Endothelial cell of umbilical vein (primary cell): ENCODE measurements at regions not wholly inside any gene's neighbourhood (a gene's known extent, or its start where the extent isn't known, plus 50 kb on each side); places are given as distances from the start of the nearest gene placed in this dataset.

ENCODE experiments used
- BruUV-seq: library from RNA; stranded (reverse); fragments of 400-500 nt; replicated peaks from 2 replicates; lab custom pipeline; 2021; lab: Mats Ljungman, UMichigan
- CTCF ChIA-PET: fragments of 300-600, 350-600 bp; sonication (Branson Sonifier 250); formaldehyde crosslinking; loops from one replicate; lab custom pipeline; 2021; ENCODE audit warnings: antibody characterized with exemption, inconsistent platforms; lab: Charles Lee
- POLR2A ChIA-PET: fragments of 300-600, 350-600 bp; sonication (Branson Sonifier 250); formaldehyde crosslinking; loops from one replicate; lab custom pipeline; 2021; ENCODE audit warnings: antibody characterized with exemption, inconsistent platforms; lab: Charles Lee
- DNase-seq: peaks from one replicate; pipeline ENCODE4 v3.0.0-alpha.2; 2011; ENCODE audit warnings: low read depth, low spot score
- FAIRE-seq: peaks from 2 replicates; lab custom pipeline; 2011; peaks lifted over from hg19 to GRCh38; lab: Jason Lieb, UNC
- H2AFZ ChIP-seq: 2 replicates; pipeline ENCODE4 v1.6.0; 2012; ENCODE audit warnings: low read depth, low read length, control low read depth, inconsistent platforms
- H3K27ac ChIP-seq: 2 replicates; pipeline ENCODE4 v1.5.1; 2011; ENCODE audit warnings: low read depth, mild to moderate bottlenecking, control low read depth, low read length, moderate library complexity; ENCODE audit not compliant: insufficient read depth
- H3K27me3 ChIP-seq, 2 experiments: 2 replicates each; pipeline versions ENCODE4 v1.6.0 to v1.6.1; 2011; ENCODE audit warnings: low read length in 2 of 2, mixed read lengths in 1 of 2; ENCODE audit not compliant: control insufficient read depth in 2 of 2, insufficient read depth in 2 of 2
- H3K36me3 ChIP-seq, 2 experiments: 2 replicates in 1 of 2; 3 replicates in 1 of 2; pipeline ENCODE4 v1.5.1; 2011; ENCODE audit warnings: low read length in 2 of 2, mild to moderate bottlenecking in 1 of 2, moderate library complexity in 1 of 2; ENCODE audit not compliant: control insufficient read depth in 2 of 2, insufficient read depth in 2 of 2; ENCODE audit errors: extremely low read depth in 1 of 2
- H3K4me1 ChIP-seq: 3 replicates; pipeline ENCODE4 v1.5.1; 2011; ENCODE audit warnings: mild to moderate bottlenecking, low read length; ENCODE audit not compliant: control insufficient read depth, insufficient read depth; ENCODE audit errors: extremely low read depth
- H3K4me2 ChIP-seq: 2 replicates; pipeline ENCODE4 v1.6.1; 2011; ENCODE audit warnings: low read length, control low read depth, mixed read lengths; ENCODE audit not compliant: insufficient read depth
- H3K4me3 ChIP-seq, 3 experiments: fragments of 200-600 bp in 1 of 3; sonication (generic), shearing (Covaris generic) in 1 of 3; replicated peaks in 1 of 3; 2 replicates each; pipeline ENCODE4 v1.5.1; 2011 to 2016; ENCODE audit warnings: control low read depth in 3 of 3, low read length in 3 of 3, mild to moderate bottlenecking in 2 of 3, inconsistent platforms in 1 of 3, low read depth in 1 of 3, moderate library complexity in 1 of 3; ENCODE audit not compliant: insufficient read depth in 1 of 3
- H3K79me2 ChIP-seq: 2 replicates; pipeline ENCODE4 v1.6.0; 2012; ENCODE audit warnings: low read length, inconsistent platforms; ENCODE audit not compliant: control insufficient read depth, insufficient read depth
- H3K9ac ChIP-seq: replicated peaks from 2 replicates; pipeline ENCODE3; 2011; ENCODE audit warnings: low read length, control low read depth; ENCODE audit not compliant: insufficient read depth; ENCODE audit errors: extremely low read depth
- H3K9me1 ChIP-seq: replicated peaks from 3 replicates; pipeline ENCODE4 v1.6.0; 2011; ENCODE audit warnings: mild to moderate bottlenecking, low read length; ENCODE audit not compliant: control insufficient read depth, insufficient read depth; ENCODE audit errors: extremely low read depth
- H3K9me3 ChIP-seq: replicated peaks from 2 replicates; pipeline ENCODE4 v1.5.1; 2012; ENCODE audit warnings: low read length, inconsistent platforms; ENCODE audit not compliant: control insufficient read depth, insufficient read depth
- H4K20me1 ChIP-seq: replicated peaks from 2 replicates; pipeline ENCODE3; 2011; ENCODE audit warnings: mild to moderate bottlenecking, low read length; ENCODE audit not compliant: control insufficient read depth, insufficient read depth; ENCODE audit errors: extremely low read depth
- FOS ChIP-seq: IDR thresholded peaks from 2 replicates; pipeline ENCODE4 v1.6.1; 2011; ENCODE audit warnings: mild to moderate bottlenecking, low read length, moderate library complexity, borderline replicate concordance; ENCODE audit not compliant: insufficient read depth
- GATA2 ChIP-seq: IDR thresholded peaks from 2 replicates; pipeline ENCODE4 v1.7.0; 2011; ENCODE audit warnings: low read depth, mild to moderate bottlenecking, moderate library complexity, mixed read lengths, low read length; ENCODE audit not compliant: insufficient read length, insufficient read depth
- JUN ChIP-seq: IDR thresholded peaks from 2 replicates; pipeline ENCODE4 v1.6.1; 2011; ENCODE audit warnings: borderline replicate concordance, low read depth; ENCODE audit not compliant: insufficient read length, insufficient read depth
- MYC ChIP-seq: IDR thresholded peaks from one replicate; pipeline ENCODE4 v1.6.1; 2011; ENCODE audit warnings: mild to moderate bottlenecking, low read depth, low read length
- POLR2AphosphoS5 ChIP-seq: IDR thresholded peaks from 2 replicates; pipeline ENCODE4 v1.6.1; 2012; ENCODE audit warnings: low read depth, mild to moderate bottlenecking, control low read depth, low read length, moderate library complexity; ENCODE audit not compliant: insufficient read depth
- dilution Hi-C: fragments of 300-500 bp; cut with MboI; formaldehyde crosslinking; loops from one replicate; pipeline ENCODE4 v1.15.0; 2019; ENCODE audit warnings: low sequenced_read_pairs; ENCODE audit not compliant: extremely low pct_ligation_motif_present
- intact Hi-C: fragments of 100-400 bp; cut with micrococcal nuclease; formaldehyde crosslinking; loops from one replicate; pipeline ENCODE4 v1.10.0; 2022

DNA sequence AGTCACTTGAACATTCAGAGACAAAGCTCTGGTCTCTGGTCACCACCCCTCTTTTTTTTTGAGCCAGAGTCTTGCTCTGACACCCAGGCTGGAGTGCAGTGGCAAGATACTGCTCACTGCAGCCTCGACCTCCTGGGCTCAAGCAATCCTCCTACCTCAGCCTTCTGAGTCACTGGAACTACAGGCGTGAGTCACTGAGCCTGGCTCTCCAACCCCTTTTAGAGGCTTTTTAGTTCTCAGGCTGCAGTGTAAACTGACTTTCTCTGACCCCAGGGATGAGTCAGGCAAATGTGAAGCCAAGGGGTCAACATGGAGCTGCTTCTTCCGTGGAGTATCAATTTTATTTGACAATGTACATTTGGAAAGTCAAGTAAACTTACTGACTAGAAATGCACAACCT lies 229.2 kb downstream of the PTTG2 start:
- no TSS peak for BruUV-seq
- peaks cover 24% of the 10 kb centered on the region for H3K4me1 ChIP-seq
- no peak overlapping the region for H3K4me3 ChIP-seq
- dilution Hi-C loops, result no loop called here
- no peaks in the 10 kb centered on the region for H3K9me1 ChIP-seq
- CTCF ChIA-PET, result interaction anchor here (1.0 to 1.6 kb wide), 5 partner anchors 8 to 486 kb away, joined by 3 to 5 read pairs (median 3); no protein-coding TSS in a partner anchor
- DNase-seq, result peak; percentile 71
- H3K27ac ChIP-seq, result no peak overlapping the region
- POLR2A ChIA-PET, result no interaction called here
- peak; percentile 90 for FAIRE-seq
- H3K9me3 ChIP-seq, result no peaks in the 10 kb centered on the region
- H4K20me1 ChIP-seq, result no peaks in the 10 kb centered on the region
- H3K9ac ChIP-seq, result no peak overlapping the region
- no peak overlapping the region for H2AFZ ChIP-seq
- H3K4me2 ChIP-seq, result no peak overlapping the region
- H3K36me3 ChIP-seq, result no peaks in the 10 kb centered on the region
- TF ChIP-seq FOS (peak; percentile 95), JUN (peak; percentile 82), POLR2AphosphoS5 (peak; percentile 58), MYC (no peak)
- H3K27me3 ChIP-seq, result peaks cover 5 to 6% of the 10 kb centered on the region in 2 experiments
- intact Hi-C loops, result loop anchor here (1.0 kb wide), 1 partner anchor 130 kb away; no protein-coding TSS in a partner anchor
- no peaks in the 10 kb centered on the region for H3K79me2 ChIP-seq

GRCh38 chr4:38190717-38191178 lies 230.6 kb downstream of the PTTG2 start:
- H3K4me3 ChIP-seq, result no peak overlapping the region
- peaks cover 5 to 11% of the 10 kb centered on the region in 2 experiments for H3K27me3 ChIP-seq
- H3K36me3 ChIP-seq, result no peaks in the 10 kb centered on the region
- H3K9me3 ChIP-seq, result no peaks in the 10 kb centered on the region
- intact Hi-C loops, result loop anchor here (1.0 to 5.0 kb wide), 2 partner anchors 28 to 47 kb away; no protein-coding TSS in a partner anchor
- H3K9me1 ChIP-seq, result no peaks in the 10 kb centered on the region
- TF ChIP-seq POLR2AphosphoS5 (peak; percentile 76), FOS (peak; percentile 53), GATA2 (no peak), JUN (peak; percentile 62)
- no peak overlapping the region for H3K9ac ChIP-seq
- ChIA-PET CTCF (interaction anchor here (1.0 to 1.6 kb wide), 2 partner anchors 11 to 129 kb away, joined by 4 to 5 read pairs; no protein-coding TSS in a partner anchor), POLR2A (no interaction called here)
- FAIRE-seq (peak; percentile 95), DNase-seq (peak; percentile 88)
- H3K27ac ChIP-seq, result peak overlapping the region; percentile 43
- H2AFZ ChIP-seq, result no peak overlapping the region
- no peaks in the 10 kb centered on the region for H4K20me1 ChIP-seq
- peaks cover 24% of the 10 kb centered on the region for H3K4me1 ChIP-seq
- peak overlapping the region; percentile 19 for H3K4me2 ChIP-seq
- no TSS peak for BruUV-seq
- dilution Hi-C loops, result no loop called here
- H3K79me2 ChIP-seq, result no peaks in the 10 kb centered on the region
